ENCODE measurements at regions not wholly inside any gene's neighbourhood (a gene's known extent, or its start where the extent isn't known, plus 50 kb on each side); places are given as distances from the start of the nearest gene placed in this dataset.
"Not testable (repeated sequence)": the region's sequence is repeated elsewhere in the genome, so short reads cannot be mapped to it uniquely, and the experiment has no call there.

DNA sequence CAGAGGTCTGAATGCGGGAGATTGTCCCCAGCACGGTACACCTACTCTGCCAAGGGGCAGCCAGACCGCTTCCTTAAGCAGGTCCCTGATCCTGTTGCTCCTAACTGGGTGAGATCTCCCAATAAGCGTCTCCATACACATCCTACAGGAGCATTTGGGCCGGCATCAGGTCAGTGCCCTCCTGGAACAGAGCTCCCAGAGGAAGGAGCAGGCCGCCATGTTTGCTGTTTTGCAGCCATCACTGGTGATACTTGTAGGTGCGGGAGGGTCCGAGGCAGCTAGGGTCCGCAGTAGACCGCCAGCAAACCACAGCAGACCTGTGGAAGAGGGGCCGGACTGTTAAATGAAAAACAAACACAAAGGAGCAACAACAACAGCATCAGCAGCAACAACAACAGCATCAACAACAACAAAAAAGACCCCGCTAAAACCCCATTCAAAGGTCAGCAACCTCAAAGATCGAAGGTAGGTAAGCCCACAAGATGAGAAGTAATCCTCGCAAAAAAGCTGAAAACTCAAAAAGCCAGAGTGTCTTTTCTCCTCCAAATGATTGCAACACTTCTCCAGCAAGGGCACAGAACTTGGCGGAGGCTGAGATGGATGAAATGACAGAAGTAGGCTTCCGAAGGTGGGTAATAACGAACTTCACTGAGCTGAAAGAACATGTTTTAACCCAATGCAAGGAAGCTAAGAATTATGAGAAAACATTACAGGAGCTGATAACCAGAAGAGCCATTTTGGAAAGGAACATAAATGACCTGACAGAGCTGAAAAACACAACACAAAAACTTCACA, 79.0 kb upstream of the CDH7 start:
- Histone ChIP-seq H3K9me3 (ENCODE audit: control insufficient read depth in 2 of 2, insufficient read depth in 1 of 2, low read depth in 1 of 2, low read length in 1 of 2) (no peaks in the 10 kb centered on the region), H3K36me3 (ENCODE audit: control insufficient read depth in 2 of 2, insufficient read depth in 2 of 2, low read length in 1 of 2) (no peaks in the 10 kb centered on the region), H3K27me3 (ENCODE audit: control insufficient read depth in 1 of 2, insufficient read depth in 2 of 2, low read length in 2 of 2) (no peaks in the 10 kb centered on the region), H3K4me3 (ENCODE audit: low read depth in 1 of 2, low read length in 2 of 2) (no peak overlapping the region), H3K27ac (ENCODE audit: low read depth in 2 of 2, low read length in 1 of 2) (no peak overlapping the region), H3K4me1 (ENCODE audit: control insufficient read depth in 2 of 2, insufficient read depth in 2 of 2, low read length in 1 of 2) (no peaks in the 10 kb centered on the region)
- WGBS, 2 donors: 84 to 88% methylated on average over 17 of the region's 17 CpGs

DNA sequence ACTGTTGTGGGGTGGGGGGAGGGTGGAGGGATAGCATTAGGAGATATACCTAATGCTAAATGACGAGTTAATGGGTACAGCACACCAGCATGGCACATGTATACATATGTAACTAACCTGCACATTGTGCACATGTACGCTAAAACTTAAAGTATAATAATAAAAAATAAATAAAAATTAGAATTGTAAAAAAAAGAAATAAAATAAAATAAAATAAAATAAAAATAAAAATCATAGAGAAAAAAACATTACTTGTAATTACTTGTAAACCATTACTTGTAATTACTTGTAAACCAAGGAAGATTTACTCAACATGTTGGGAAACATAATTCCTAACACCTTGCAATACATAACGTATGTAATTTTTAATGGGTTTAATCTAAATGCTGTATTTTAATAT, 80.7 kb upstream of the CDH7 start:
- not testable (repeated sequence) for H3K36me3 ChIP-seq (ENCODE audit: control insufficient read depth in 2 of 2, insufficient read depth in 2 of 2, low read length in 1 of 2); H3K27me3 ChIP-seq (ENCODE audit: control insufficient read depth in 1 of 2, insufficient read depth in 2 of 2, low read length in 2 of 2); H3K4me3 ChIP-seq (ENCODE audit: low read depth in 1 of 2, low read length in 2 of 2); H3K27ac ChIP-seq (ENCODE audit: low read depth in 2 of 2, low read length in 1 of 2); H3K9me3 ChIP-seq (ENCODE audit: control insufficient read depth in 2 of 2, insufficient read depth in 1 of 2, low read depth in 1 of 2, low read length in 1 of 2); H3K4me1 ChIP-seq (ENCODE audit: control insufficient read depth in 2 of 2, insufficient read depth in 2 of 2, low read length in 1 of 2)
- 83 to 95% methylated on average over 3 of the region's 3 CpGs for WGBS, 2 donors

DNA sequence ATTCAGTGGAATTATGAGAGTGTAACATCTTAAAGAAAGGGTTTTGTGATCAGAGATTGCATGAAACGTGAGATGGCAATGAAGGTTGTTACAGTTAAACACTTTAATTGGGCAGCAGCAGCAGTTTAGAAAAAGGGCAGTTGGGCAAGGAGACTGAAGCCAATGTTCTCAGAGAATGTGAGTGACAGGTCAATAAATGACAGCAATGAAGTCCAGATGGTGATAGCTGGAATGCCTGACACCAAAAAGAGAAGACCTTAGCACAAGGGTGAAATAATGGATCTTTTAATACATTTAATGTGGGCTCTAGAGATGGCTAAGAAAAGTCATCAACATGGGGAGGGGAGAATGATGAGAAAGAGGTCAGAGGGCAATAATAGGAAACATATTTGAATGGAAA, 89.4 kb upstream of the CDH7 start:
- Histone ChIP-seq H3K4me3 (ENCODE audit: low read depth in 1 of 2, low read length in 2 of 2) (no peak overlapping the region), H3K36me3 (ENCODE audit: control insufficient read depth in 2 of 2, insufficient read depth in 2 of 2, low read length in 1 of 2) (no peaks in the 10 kb centered on the region), H3K4me1 (ENCODE audit: control insufficient read depth in 2 of 2, insufficient read depth in 2 of 2, low read length in 1 of 2) (no peaks in the 10 kb centered on the region), H3K27ac (ENCODE audit: low read depth in 2 of 2, low read length in 1 of 2) (no peak overlapping the region), H3K9me3 (ENCODE audit: control insufficient read depth in 2 of 2, insufficient read depth in 1 of 2, low read depth in 1 of 2, low read length in 1 of 2) (no peaks in the 10 kb centered on the region), H3K27me3 (ENCODE audit: control insufficient read depth in 1 of 2, insufficient read depth in 2 of 2, low read length in 2 of 2) (no peaks in the 10 kb centered on the region)
- WGBS, 2 donors: 24 to 44% methylated on average over 1 of the region's 1 CpG

DNA sequence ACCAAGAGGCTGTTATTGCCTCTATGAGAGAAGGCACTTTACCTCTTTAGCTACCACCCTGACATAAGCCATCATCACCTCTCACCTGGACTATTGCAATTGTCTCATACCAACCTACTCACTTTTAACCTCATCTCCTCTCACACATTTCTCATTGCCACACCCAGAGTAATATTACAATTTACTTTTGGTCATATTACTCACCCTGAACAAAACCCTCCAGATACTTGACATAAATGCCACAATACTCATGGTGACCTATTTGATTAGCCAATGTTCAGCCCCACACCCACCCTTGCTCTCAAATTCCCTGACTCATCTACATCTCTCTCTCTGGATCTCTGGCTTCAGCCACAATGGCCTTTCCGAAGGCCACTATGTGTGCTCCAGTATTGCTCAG, 90.9 kb upstream of the CDH7 start:
- no peak overlapping the region for H3K27ac ChIP-seq (ENCODE audit: low read depth in 2 of 2, low read length in 1 of 2)
- H3K27me3 ChIP-seq (ENCODE audit: control insufficient read depth in 1 of 2, insufficient read depth in 2 of 2, low read length in 2 of 2): no peaks in the 10 kb centered on the region
- WGBS, 2 donors: 88 to 94% methylated on average over 1 of the region's 1 CpG
- no peaks in the 10 kb centered on the region for H3K4me1 ChIP-seq (ENCODE audit: control insufficient read depth in 2 of 2, insufficient read depth in 2 of 2, low read length in 1 of 2)
- no peaks in the 10 kb centered on the region for H3K36me3 ChIP-seq (ENCODE audit: control insufficient read depth in 2 of 2, insufficient read depth in 2 of 2, low read length in 1 of 2)
- H3K9me3 ChIP-seq (ENCODE audit: control insufficient read depth in 2 of 2, insufficient read depth in 1 of 2, low read depth in 1 of 2, low read length in 1 of 2): no peaks in the 10 kb centered on the region
- no peak overlapping the region for H3K4me3 ChIP-seq (ENCODE audit: low read depth in 1 of 2, low read length in 2 of 2)

DNA sequence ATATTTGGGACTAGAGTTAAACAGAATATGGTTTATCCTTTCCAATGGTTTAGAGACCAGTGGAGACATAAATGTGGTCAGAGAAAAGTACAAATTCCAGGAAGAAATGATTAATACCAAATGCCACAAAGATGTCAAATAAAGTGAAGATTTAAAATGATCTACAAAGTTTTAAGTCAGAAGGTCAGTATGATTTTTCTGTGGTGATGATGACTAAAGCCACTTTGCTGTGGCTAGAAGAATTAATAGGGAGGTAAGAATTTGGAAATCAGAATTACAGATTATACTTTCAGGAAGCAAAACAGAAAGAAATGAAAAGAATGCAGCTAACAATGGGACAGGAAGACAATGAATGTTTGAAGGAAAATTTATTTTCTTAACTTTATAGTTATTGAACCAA, 91.5 kb upstream of the CDH7 start:
- no peaks in the 10 kb centered on the region for H3K36me3 ChIP-seq (ENCODE audit: control insufficient read depth in 2 of 2, insufficient read depth in 2 of 2, low read length in 1 of 2)
- H3K27me3 ChIP-seq (ENCODE audit: control insufficient read depth in 1 of 2, insufficient read depth in 2 of 2, low read length in 2 of 2): no peaks in the 10 kb centered on the region
- no peak overlapping the region for H3K4me3 ChIP-seq (ENCODE audit: low read depth in 1 of 2, low read length in 2 of 2)
- no peaks in the 10 kb centered on the region for H3K9me3 ChIP-seq (ENCODE audit: control insufficient read depth in 2 of 2, insufficient read depth in 1 of 2, low read depth in 1 of 2, low read length in 1 of 2)
- H3K4me1 ChIP-seq (ENCODE audit: control insufficient read depth in 2 of 2, insufficient read depth in 2 of 2, low read length in 1 of 2): no peaks in the 10 kb centered on the region
- H3K27ac ChIP-seq (ENCODE audit: low read depth in 2 of 2, low read length in 1 of 2): no peak overlapping the region

DNA sequence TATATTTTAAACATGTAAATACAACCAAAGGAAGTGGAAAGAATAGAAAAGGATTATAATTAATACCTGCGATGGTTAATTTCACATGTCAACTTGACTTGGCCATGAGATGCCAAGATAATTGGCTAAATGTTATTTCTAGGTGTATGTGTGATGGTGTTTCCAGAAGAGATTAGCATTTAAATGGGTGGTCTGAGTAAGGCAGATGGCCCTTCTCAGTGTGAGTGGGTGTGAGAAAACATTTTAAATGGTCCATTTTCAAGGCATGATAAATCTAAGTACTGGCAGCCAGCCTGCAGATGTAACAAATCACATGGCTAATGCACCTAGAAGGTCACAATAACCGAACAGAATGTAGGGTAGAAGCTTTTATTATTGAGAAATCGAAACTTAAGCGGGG, 99.6 kb upstream of the CDH7 start:
- H3K27me3 ChIP-seq (ENCODE audit: control insufficient read depth in 1 of 2, insufficient read depth in 2 of 2, low read length in 2 of 2): no peaks in the 10 kb centered on the region
- H3K9me3 ChIP-seq (ENCODE audit: control insufficient read depth in 2 of 2, insufficient read depth in 1 of 2, low read depth in 1 of 2, low read length in 1 of 2): no peaks in the 10 kb centered on the region
- H3K27ac ChIP-seq (ENCODE audit: low read depth in 2 of 2, low read length in 1 of 2): no peak overlapping the region
- 64 to 65% methylated on average over 4 of the region's 4 CpGs for WGBS, 2 donors
- H3K36me3 ChIP-seq (ENCODE audit: control insufficient read depth in 2 of 2, insufficient read depth in 2 of 2, low read length in 1 of 2): no peaks in the 10 kb centered on the region
- no peak overlapping the region for H3K4me3 ChIP-seq (ENCODE audit: low read depth in 1 of 2, low read length in 2 of 2)
- H3K4me1 ChIP-seq (ENCODE audit: control insufficient read depth in 2 of 2, insufficient read depth in 2 of 2, low read length in 1 of 2): no peaks in the 10 kb centered on the region

DNA sequence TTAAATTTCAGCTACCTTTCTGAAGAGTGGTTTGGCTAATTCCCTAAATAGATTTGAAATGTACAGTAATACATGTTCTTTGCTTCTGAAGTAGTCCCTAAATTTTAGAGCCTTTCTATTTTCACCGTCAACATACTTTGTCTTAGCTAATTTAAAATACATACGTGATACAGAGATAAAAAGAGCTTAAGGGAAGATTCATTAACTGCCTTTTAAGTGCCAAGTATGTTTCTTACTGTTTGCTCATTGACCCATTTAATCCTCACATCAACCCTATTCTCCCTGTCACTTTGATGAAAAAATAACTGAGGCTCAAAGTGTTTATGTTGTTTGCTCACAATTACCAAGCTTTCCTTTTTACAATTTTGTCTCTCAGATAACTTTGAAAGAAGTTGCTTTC, 118.6 kb upstream of the CDH7 start:
- Histone ChIP-seq H3K4me1 (ENCODE audit: control insufficient read depth in 2 of 2, insufficient read depth in 2 of 2, low read length in 1 of 2) (no peaks in the 10 kb centered on the region), H3K27ac (ENCODE audit: low read depth in 2 of 2, low read length in 1 of 2) (no peak overlapping the region), H3K9me3 (ENCODE audit: control insufficient read depth in 2 of 2, insufficient read depth in 1 of 2, low read depth in 1 of 2, low read length in 1 of 2) (no peaks in the 10 kb centered on the region), H3K4me3 (ENCODE audit: low read depth in 1 of 2, low read length in 2 of 2) (no peak overlapping the region), H3K36me3 (ENCODE audit: control insufficient read depth in 2 of 2, insufficient read depth in 2 of 2, low read length in 1 of 2) (no peaks in the 10 kb centered on the region), H3K27me3 (ENCODE audit: control insufficient read depth in 1 of 2, insufficient read depth in 2 of 2, low read length in 2 of 2) (no peaks in the 10 kb centered on the region)
- 57 to 70% methylated on average over 2 of the region's 2 CpGs for WGBS, 2 donors

DNA sequence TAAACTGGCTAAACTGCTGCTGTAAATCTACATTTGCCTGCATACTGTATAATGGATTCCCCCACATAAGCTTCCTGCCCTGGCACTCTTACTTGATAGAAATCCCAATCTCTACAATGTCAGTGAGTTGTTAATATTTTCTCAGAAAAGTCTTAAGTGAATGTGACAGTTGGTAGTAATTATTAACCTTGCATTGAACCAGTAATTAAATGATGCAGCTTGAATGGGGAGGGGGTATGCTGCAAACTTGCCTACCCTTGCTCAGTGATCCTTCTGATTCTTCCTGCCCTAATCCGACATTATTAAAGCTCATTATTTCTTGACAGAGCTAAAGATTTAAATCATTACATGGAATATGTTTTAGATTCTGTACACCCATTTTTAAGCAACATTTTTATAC, 119.0 kb upstream of the CDH7 start:
- no peaks in the 10 kb centered on the region for H3K4me1 ChIP-seq (ENCODE audit: control insufficient read depth in 2 of 2, insufficient read depth in 2 of 2, low read length in 1 of 2)
- H3K27me3 ChIP-seq (ENCODE audit: control insufficient read depth in 1 of 2, insufficient read depth in 2 of 2, low read length in 2 of 2): no peaks in the 10 kb centered on the region
- no peaks in the 10 kb centered on the region for H3K36me3 ChIP-seq (ENCODE audit: control insufficient read depth in 2 of 2, insufficient read depth in 2 of 2, low read length in 1 of 2)
- no peaks in the 10 kb centered on the region for H3K9me3 ChIP-seq (ENCODE audit: control insufficient read depth in 2 of 2, insufficient read depth in 1 of 2, low read depth in 1 of 2, low read length in 1 of 2)
- no peak overlapping the region for H3K27ac ChIP-seq (ENCODE audit: low read depth in 2 of 2, low read length in 1 of 2)
- 78 to 82% methylated on average over 1 of the region's 1 CpG for WGBS, 2 donors
- H3K4me3 ChIP-seq (ENCODE audit: low read depth in 1 of 2, low read length in 2 of 2): no peak overlapping the region

DNA sequence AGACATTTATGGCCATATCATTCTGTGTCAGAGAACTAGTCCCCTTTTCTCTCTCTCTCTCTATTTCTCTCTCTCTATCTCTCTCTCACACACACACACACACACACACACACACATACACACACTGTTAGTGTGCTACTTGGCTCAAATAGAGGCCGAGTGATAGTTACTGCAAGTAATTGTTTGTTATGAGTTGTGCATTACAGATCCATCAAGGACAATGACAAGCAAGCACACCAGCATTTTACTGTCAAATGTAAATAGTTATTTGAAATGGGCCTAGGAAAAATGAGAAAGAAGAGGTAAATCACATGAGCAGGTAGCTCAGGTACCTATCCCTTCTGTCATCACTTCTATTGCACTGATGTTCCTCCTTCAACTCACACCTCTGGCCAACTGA, 122.4 kb upstream of the CDH7 start:
- Histone ChIP-seq H3K4me1 (ENCODE audit: control insufficient read depth in 2 of 2, insufficient read depth in 2 of 2, low read length in 1 of 2) (no peaks in the 10 kb centered on the region), H3K9me3 (ENCODE audit: control insufficient read depth in 2 of 2, insufficient read depth in 1 of 2, low read depth in 1 of 2, low read length in 1 of 2) (no peaks in the 10 kb centered on the region), H3K4me3 (ENCODE audit: low read depth in 1 of 2, low read length in 2 of 2) (no peak overlapping the region), H3K27ac (ENCODE audit: low read depth in 2 of 2, low read length in 1 of 2) (no peak overlapping the region), H3K27me3 (ENCODE audit: control insufficient read depth in 1 of 2, insufficient read depth in 2 of 2, low read length in 2 of 2) (no peaks in the 10 kb centered on the region), H3K36me3 (ENCODE audit: control insufficient read depth in 2 of 2, insufficient read depth in 2 of 2, low read length in 1 of 2) (no peaks in the 10 kb centered on the region)
- WGBS, 2 donors: 76 to 81% methylated on average over 1 of the region's 1 CpG

DNA sequence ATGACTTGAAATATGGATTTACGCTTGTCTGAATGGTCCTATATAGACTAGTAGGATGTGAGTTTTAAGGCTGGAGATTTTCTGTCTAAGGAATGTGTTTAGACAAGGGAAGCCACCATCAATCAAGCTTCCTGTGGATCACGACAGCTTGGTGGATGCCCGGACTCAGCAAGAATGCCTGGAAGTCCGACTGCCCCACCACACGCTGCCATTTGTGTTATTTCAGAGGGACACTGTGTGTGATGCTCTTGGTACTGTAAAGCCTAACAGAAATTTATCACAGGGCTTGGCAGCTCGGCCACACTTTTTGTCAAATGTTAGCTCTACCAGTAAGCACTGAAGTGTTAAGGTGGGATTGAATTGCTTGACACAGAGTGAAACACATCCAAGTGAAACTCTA, 127.1 kb upstream of the CDH7 start:
- H3K27me3 ChIP-seq (ENCODE audit: control insufficient read depth in 1 of 2, insufficient read depth in 2 of 2, low read length in 2 of 2): no peaks in the 10 kb centered on the region
- peaks cover 0 to 4% of the 10 kb centered on the region in 2 donors for H3K9me3 ChIP-seq (ENCODE audit: control insufficient read depth in 2 of 2, insufficient read depth in 1 of 2, low read depth in 1 of 2, low read length in 1 of 2)
- no peak overlapping the region for H3K4me3 ChIP-seq (ENCODE audit: low read depth in 1 of 2, low read length in 2 of 2)
- H3K36me3 ChIP-seq (ENCODE audit: control insufficient read depth in 2 of 2, insufficient read depth in 2 of 2, low read length in 1 of 2): no peaks in the 10 kb centered on the region
- 39 to 41% methylated on average over 6 of the region's 6 CpGs for WGBS, 2 donors
- no peaks in the 10 kb centered on the region for H3K4me1 ChIP-seq (ENCODE audit: control insufficient read depth in 2 of 2, insufficient read depth in 2 of 2, low read length in 1 of 2)
- H3K27ac ChIP-seq (ENCODE audit: low read depth in 2 of 2, low read length in 1 of 2): no peak overlapping the region

All from esophagus (tissue), 2 donors.